VCaP (cell line): ENCODE measurements at regions not wholly inside any gene's neighbourhood (a gene's known extent, or its start where the extent isn't known, plus 50 kb on each side); places are given as distances from the start of the nearest gene placed in this dataset.

Experiments
- H3K27ac ChIP-seq: fragments of 450-650 bp; 2 replicates; pipeline ENCODE4 v1.5.1; 2017
- TF ChIP-seq, protein P1 (sequence below): fragments of 450-650 bp; conservative IDR thresholded peaks from 2 replicates; pipeline ENCODE4 v1.5.1; 2017; ENCODE audit warnings: mild to moderate bottlenecking, moderate library complexity

- peak overlapping the region; percentile 43; the same call in 1 of the 2 replicates for H3K27ac ChIP-seq
- TF ChIP-seq, protein P1, sequence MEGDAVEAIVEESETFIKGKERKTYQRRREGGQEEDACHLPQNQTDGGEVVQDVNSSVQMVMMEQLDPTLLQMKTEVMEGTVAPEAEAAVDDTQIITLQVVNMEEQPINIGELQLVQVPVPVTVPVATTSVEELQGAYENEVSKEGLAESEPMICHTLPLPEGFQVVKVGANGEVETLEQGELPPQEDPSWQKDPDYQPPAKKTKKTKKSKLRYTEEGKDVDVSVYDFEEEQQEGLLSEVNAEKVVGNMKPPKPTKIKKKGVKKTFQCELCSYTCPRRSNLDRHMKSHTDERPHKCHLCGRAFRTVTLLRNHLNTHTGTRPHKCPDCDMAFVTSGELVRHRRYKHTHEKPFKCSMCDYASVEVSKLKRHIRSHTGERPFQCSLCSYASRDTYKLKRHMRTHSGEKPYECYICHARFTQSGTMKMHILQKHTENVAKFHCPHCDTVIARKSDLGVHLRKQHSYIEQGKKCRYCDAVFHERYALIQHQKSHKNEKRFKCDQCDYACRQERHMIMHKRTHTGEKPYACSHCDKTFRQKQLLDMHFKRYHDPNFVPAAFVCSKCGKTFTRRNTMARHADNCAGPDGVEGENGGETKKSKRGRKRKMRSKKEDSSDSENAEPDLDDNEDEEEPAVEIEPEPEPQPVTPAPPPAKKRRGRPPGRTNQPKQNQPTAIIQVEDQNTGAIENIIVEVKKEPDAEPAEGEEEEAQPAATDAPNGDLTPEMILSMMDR = no peak
Measured at GRCh38 chr5:179497636-179498340, 52.6 kb upstream of the RUFY1 start.

DNA sequence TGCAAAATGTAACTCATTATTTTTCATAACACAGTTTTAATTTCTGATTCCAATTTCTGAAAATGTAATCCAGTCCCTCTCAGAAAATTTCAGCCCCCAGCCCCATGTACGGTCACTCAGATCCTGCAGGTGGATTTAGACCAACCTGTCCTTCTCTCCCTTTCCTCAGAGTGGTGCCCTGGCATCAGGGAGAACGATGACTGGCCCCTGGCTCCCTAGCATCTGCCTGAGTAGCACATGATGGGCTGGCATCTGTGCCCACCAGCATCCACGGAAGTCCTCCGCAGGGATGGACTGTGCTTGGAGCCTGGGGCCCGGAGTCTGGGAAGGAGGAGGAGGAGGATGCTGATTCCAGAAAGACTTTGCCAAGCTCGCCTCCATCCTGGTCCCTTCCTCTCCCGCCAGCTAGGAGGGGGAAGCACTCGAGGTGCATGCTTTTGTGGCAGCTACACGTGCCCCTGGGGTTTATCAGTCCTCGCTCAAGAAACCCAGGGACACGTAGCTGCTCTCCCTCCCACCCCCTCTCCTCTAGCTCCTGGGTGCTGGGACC lies 54.4 kb upstream of the RUFY1 start:
- TF ChIP-seq, protein P1 = peak; percentile 66
- no peak overlapping the region for H3K27ac ChIP-seq

GRCh38 chr5:179494774-179495526 lies 55.4 kb upstream of the RUFY1 start:
- TF ChIP-seq, protein P1 = no peak
- H3K27ac ChIP-seq = no peak overlapping the region

GRCh38 chr5:179488975-179489374 lies 61.4 kb upstream of the RUFY1 start:
- TF ChIP-seq, protein P1 = no peak
- no peak overlapping the region for H3K27ac ChIP-seq

DNA sequence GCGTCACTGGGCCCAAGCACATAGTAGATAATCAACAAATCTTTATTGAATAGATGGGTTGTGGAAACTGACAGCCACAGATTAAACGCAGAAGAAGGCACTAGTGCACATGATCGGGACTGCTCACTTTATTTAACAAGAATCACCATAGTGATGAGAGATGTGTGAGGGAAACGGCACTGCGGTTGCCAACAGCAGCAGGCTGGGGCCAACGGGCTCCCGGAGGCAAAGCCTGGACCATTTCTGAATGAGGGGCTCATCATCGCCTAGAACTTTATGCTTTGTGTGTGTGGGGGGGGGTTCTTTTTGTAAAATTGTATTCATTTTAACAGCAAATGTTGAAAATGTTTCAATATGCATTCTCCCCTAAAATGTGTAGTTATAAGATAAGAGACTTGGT lies 61.9 kb upstream of the RUFY1 start:
- H3K27ac ChIP-seq = no peak overlapping the region
- TF ChIP-seq, protein P1 = no peak

DNA sequence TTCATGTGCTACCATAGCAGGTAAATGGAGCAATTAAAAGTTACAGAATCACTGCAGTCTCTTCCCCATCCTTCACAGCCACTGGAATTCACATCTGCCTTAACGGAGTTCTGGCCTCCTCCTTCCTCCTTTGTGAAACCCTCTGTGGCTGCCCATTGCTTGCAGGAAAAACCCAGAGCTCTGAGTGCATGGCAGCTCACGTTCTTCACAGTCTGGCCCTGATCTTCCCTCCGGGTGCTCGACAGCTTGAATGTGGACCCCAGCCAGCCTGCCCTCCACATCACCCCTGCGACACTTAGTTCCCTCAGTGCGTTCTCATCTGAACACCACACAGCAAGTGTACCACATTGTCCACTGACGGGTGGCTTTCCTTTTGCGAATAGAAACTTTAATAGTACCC lies 63.2 kb upstream of the RUFY1 start:
- TF ChIP-seq, protein P1 = no peak

DNA sequence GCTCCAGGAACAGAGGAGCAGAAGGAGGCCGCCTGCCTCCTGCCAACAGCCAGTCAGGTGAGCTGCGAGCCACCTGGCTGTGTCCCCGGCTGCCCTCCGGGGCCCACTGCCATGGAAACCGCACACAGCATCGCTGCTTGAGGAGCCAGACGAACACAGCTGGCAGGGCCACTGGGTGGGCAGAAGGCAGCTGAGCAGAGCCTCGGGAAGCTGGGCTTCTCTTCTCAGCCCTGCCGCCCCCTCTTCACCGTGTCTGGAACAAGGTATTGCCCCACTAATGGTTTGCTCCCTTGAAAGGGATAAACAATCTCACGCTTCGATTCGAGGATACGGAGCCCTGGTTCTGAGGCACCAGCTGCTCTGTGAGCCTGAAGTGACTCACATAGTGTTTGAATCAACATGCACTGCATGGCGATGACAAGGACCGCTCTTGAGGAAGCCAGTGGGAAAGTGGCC lies 63.7 kb upstream of the RUFY1 start:
- TF ChIP-seq, protein P1 = no peak
- H3K27ac ChIP-seq = no peak overlapping the region

More for the DNA sequence above, 63.2 kb upstream of the RUFY1 start:
- no peak overlapping the region for H3K27ac ChIP-seq
